ENCODE measurements at regions not wholly inside any gene's neighbourhood (a gene's known extent, or its start where the extent isn't known, plus 50 kb on each side); places are given as distances from the start of the nearest gene placed in this dataset.

GRCh38 chr4:4640692-4641091 lies 98.8 kb upstream of the STX18 start:
- TF ChIP-seq POLR2AphosphoS5 (IDR thresholded peaks at IDR 0.05; ENCODE audit: insufficient read depth, low read depth, low read length) (no peak), POLR2A (IDR thresholded peaks at IDR 0.05; ENCODE audit: low read depth, low read length) (no peak), CTCF (IDR thresholded peaks at IDR 0.05; ENCODE audit: extremely low read depth in 1 of 2, insufficient read depth in 1 of 2, low read depth in 1 of 2, low read length in 2 of 2) (no peak), MAX (IDR thresholded peaks at IDR 0.05; ENCODE audit: insufficient read depth, insufficient read length) (no peak), EZH2 (IDR thresholded peaks at IDR 0.05; ENCODE audit: borderline replicate concordance, low read depth, low read length, severe bottlenecking) (no peak), JUN (IDR thresholded peaks at IDR 0.05; ENCODE audit: borderline replicate concordance, insufficient read depth, insufficient read length, low read depth) (no peak)

All from endothelial cell of umbilical vein (primary cell).